ENCODE measurements at regions not wholly inside any gene's neighbourhood (a gene's known extent, or its start where the extent isn't known, plus 50 kb on each side); places are given as distances from the start of the nearest gene placed in this dataset.

DNA sequence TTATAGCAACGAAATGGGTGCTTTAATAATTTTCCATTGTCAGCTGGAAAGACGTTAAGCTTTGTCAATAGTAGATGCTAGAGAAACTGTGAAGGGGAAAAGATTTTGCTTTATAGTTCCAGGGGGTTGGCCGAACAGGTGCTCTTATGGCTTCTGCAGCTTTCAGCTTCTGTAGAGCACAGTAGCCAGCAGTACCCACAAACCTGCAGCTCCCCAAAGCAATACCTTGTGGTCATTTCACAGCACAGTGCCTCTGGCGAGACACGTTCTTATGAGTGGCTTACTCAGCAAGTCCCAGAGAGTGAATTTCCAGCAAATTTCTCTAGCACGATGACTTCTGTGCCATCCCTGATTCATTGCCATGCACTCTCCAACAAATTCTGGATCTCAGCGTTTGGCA is 416.3 kb upstream of the ATP2B1 start:
- H3K36me3 ChIP-seq: no peaks in the 10 kb centered on the region
- ATAC-seq (ENCODE audit: insufficient number of reproducible peaks, low FRiP score, low read depth): no peak
- DNase-seq (ENCODE audit: low spot score): no peak

DNA sequence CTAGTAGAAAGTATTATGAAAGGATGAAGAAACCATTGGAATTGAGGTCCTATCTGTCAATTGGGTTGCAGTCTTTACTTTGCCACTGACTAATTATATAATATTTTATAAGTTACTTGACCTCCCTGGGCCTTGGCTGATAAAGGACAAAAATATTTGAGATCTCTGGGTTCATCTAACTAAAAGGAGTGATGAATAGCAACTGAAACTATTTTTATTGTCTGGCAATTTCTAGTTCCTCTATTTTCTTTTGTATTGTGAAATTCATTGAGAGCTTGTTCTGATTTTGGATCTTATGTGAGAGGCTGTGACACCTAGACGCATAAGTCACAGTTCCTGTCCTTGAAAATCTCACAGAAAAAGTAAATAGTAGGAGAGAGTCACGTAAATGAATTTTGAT is 415.7 kb upstream of the ATP2B1 start:
- Histone ChIP-seq H3K4me3 (no peak overlapping the region), H3K4me1 (ENCODE audit: control insufficient read depth in 1 of 2, low read depth in 2 of 2) (no peaks in the 10 kb centered on the region), H3K27ac (no peak overlapping the region), H3K27me3 (replicated peaks; ENCODE audit: insufficient read depth) (no peaks in the 10 kb centered on the region), H3K9me3 (peaks cover 5% of the 10 kb centered on the region), H3K36me3 (no peaks in the 10 kb centered on the region)
- ATAC-seq (ENCODE audit: insufficient number of reproducible peaks, low FRiP score, low read depth) (no peak), DNase-seq (ENCODE audit: low spot score) (no peak)
- TF ChIP-seq, protein P1, sequence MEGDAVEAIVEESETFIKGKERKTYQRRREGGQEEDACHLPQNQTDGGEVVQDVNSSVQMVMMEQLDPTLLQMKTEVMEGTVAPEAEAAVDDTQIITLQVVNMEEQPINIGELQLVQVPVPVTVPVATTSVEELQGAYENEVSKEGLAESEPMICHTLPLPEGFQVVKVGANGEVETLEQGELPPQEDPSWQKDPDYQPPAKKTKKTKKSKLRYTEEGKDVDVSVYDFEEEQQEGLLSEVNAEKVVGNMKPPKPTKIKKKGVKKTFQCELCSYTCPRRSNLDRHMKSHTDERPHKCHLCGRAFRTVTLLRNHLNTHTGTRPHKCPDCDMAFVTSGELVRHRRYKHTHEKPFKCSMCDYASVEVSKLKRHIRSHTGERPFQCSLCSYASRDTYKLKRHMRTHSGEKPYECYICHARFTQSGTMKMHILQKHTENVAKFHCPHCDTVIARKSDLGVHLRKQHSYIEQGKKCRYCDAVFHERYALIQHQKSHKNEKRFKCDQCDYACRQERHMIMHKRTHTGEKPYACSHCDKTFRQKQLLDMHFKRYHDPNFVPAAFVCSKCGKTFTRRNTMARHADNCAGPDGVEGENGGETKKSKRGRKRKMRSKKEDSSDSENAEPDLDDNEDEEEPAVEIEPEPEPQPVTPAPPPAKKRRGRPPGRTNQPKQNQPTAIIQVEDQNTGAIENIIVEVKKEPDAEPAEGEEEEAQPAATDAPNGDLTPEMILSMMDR (IDR thresholded peaks at IDR 0.05): no peak

More for the DNA sequence above, 416.3 kb upstream of the ATP2B1 start:
- Histone ChIP-seq H3K27me3 (replicated peaks; ENCODE audit: insufficient read depth) (no peaks in the 10 kb centered on the region), H3K9me3 (peaks cover 5% of the 10 kb centered on the region), H3K4me1 (ENCODE audit: control insufficient read depth in 1 of 2, low read depth in 2 of 2) (no peaks in the 10 kb centered on the region), H3K27ac (no peak overlapping the region), H3K4me3 (no peak overlapping the region)
- TF ChIP-seq, protein P1 (IDR thresholded peaks at IDR 0.05): no peak

DNA sequence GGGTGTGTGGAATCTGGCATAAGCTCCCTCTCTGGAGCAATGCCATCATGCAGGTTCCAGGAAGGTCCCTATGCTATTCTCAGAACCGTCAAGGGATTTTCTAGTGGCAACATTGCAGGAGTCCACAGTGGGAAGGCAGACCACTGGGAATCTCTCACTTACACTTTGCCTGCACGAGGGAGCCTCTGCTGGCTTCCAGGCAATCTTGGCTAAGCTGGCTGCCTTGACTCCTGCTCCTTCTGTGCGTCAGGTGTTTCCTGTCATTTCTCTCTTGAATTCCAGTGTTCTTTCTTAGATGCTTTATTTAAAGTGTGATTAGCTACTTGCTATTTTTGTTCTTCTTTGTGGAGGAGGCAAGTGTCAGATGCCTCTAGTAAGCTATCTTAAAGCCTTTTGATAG is 414.0 kb upstream of the ATP2B1 start:
- TF ChIP-seq, protein P1 (IDR thresholded peaks at IDR 0.05): no peak
- ATAC-seq (ENCODE audit: insufficient number of reproducible peaks, low FRiP score, low read depth) (no peak), DNase-seq (ENCODE audit: low spot score) (no peak)
- no peaks in the 10 kb centered on the region for H3K36me3 ChIP-seq
- H3K9me3 ChIP-seq: peaks cover 5% of the 10 kb centered on the region
- H3K27me3 ChIP-seq (replicated peaks; ENCODE audit: insufficient read depth): no peaks in the 10 kb centered on the region
- H3K4me1 ChIP-seq (ENCODE audit: control insufficient read depth in 1 of 2, low read depth in 2 of 2): no peaks in the 10 kb centered on the region
- H3K27ac ChIP-seq: no peak overlapping the region
- no peak overlapping the region for H3K4me3 ChIP-seq

DNA sequence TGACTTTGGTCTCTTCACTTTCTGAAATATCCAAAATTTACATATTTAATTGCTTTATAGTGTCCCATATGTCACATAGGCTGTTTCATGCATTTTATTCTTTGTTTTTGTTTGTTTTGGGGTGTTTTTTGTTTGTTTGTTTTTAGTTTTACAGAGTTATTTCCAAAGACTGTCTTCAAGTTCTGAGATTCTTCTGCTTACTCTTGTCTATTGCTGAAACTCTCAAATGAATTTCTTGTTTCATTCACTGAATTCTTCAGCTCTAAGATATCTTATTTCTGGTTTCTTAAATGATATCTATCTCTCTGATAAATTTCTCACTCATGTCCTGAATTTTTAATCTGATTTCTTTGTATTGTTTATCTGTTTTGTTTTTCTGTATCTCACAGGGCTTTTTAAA is 412.0 kb upstream of the ATP2B1 start:
- no peaks in the 10 kb centered on the region for H3K36me3 ChIP-seq
- peaks cover 5% of the 10 kb centered on the region for H3K9me3 ChIP-seq
- DNase-seq (ENCODE audit: low spot score): no peak
- H3K27me3 ChIP-seq (replicated peaks; ENCODE audit: insufficient read depth): no peaks in the 10 kb centered on the region
- no peak overlapping the region for H3K27ac ChIP-seq
- no peaks in the 10 kb centered on the region for H3K4me1 ChIP-seq (ENCODE audit: control insufficient read depth in 1 of 2, low read depth in 2 of 2)
- no peak for ATAC-seq (ENCODE audit: insufficient number of reproducible peaks, low FRiP score, low read depth)
- TF ChIP-seq, protein P1 (IDR thresholded peaks at IDR 0.05): no peak
- H3K4me3 ChIP-seq: no peak overlapping the region

DNA sequence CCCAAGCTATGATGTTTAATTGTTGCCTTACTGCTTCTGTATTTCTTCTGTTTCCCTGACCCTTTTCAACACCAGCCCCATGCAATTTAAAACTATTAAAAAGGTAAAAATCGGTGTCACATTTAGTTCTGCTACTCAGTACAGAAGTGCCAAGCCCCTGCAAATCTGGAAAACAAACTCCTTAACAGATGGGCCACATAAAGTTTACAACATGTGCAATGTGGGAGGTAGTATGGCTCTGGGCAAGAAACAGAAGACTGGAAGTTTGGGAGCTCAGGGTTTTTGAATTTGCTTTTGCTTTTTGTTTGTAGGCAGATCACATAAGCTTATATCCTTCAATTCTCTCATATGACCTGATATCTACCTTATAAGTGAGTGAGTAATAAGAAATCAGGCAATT is 404.0 kb upstream of the ATP2B1 start:
- Histone ChIP-seq H3K9me3 (no peaks in the 10 kb centered on the region), H3K27me3 (replicated peaks; ENCODE audit: insufficient read depth) (no peaks in the 10 kb centered on the region), H3K4me3 (no peak overlapping the region), H3K27ac (no peak overlapping the region), H3K4me1 (ENCODE audit: control insufficient read depth in 1 of 2, low read depth in 2 of 2) (no peaks in the 10 kb centered on the region), H3K36me3 (no peaks in the 10 kb centered on the region)
- TF ChIP-seq, protein P1 (IDR thresholded peaks at IDR 0.05): no peak
- DNase-seq (ENCODE audit: low spot score) (no peak), ATAC-seq (ENCODE audit: insufficient number of reproducible peaks, low FRiP score, low read depth) (no peak)
